Fibroblast of villous mesenchyme (primary cell): ENCODE measurements at regions not wholly inside any gene's neighbourhood (a gene's known extent, or its start where the extent isn't known, plus 50 kb on each side); places are given as distances from the start of the nearest gene placed in this dataset.

Experiments
- DNase-seq: peaks from one replicate; pipeline ENCODE4 v3.0.0-alpha.2; 2010; ENCODE audit warnings: low read depth
- H3K4me3 ChIP-seq: 2 replicates; pipeline ENCODE4 v1.5.1; 2011; ENCODE audit warnings: low read depth, mild to moderate bottlenecking, low read length
- TF ChIP-seq, protein P1 (sequence below): IDR thresholded peaks from 2 replicates; pipeline ENCODE4 v1.5.1; 2012; ENCODE audit warnings: low read depth, mild to moderate bottlenecking, low read length; ENCODE audit not compliant: insufficient read depth

DNA sequence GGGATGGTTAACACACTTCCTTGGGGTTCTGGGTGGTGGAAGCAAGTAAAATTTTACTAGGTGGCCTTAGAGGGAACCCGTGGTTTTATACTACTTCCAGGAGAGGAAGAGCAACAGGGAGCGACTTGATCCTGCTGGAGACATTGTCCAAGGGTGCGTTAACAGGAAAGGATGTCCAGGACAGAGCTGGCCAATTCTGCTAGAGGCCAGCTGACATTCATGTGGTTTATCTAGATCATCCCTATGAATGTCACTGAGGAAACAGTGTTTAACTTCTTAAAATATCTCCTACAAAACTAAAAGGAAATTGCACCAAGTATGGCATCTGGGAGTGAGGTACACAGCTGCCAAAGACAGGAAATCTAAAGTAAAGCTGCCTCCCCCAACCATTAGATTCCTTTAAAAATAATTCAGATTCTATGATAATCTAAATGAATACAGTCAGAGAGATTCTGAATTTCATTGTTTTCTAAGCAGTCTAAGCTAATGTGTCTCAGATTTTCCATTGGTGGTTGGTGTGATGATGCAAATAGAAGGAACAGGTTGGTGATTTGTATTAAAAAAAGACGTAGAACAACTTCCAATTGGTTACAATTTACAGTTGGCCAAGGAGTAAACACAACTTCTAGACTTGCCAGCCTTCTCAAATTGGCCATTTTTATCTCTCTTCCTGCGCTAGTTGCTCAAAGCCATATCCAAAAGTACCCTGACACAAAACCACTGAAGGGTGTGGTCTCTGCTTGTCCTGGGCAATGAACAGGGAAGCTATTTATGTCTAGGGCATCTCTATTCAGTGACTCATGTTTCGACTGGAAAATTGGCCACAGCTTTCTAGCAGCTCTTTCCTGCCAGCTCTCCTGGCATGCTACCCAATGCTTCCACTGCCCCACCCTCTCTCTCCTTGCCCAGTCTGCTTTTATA, 574.7 kb upstream of the MEF2C start:
- H3K4me3 ChIP-seq: no peak overlapping the region
- TF ChIP-seq, protein P1, sequence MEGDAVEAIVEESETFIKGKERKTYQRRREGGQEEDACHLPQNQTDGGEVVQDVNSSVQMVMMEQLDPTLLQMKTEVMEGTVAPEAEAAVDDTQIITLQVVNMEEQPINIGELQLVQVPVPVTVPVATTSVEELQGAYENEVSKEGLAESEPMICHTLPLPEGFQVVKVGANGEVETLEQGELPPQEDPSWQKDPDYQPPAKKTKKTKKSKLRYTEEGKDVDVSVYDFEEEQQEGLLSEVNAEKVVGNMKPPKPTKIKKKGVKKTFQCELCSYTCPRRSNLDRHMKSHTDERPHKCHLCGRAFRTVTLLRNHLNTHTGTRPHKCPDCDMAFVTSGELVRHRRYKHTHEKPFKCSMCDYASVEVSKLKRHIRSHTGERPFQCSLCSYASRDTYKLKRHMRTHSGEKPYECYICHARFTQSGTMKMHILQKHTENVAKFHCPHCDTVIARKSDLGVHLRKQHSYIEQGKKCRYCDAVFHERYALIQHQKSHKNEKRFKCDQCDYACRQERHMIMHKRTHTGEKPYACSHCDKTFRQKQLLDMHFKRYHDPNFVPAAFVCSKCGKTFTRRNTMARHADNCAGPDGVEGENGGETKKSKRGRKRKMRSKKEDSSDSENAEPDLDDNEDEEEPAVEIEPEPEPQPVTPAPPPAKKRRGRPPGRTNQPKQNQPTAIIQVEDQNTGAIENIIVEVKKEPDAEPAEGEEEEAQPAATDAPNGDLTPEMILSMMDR: no peak
- peak; percentile 3 for DNase-seq

- DNase-seq: no peak
- no peak overlapping the region for H3K4me3 ChIP-seq
- TF ChIP-seq, protein P1: no peak
These were observed 569.1 kb upstream of the MEF2C start for GRCh38 chr5:89452081-89452480.

DNA sequence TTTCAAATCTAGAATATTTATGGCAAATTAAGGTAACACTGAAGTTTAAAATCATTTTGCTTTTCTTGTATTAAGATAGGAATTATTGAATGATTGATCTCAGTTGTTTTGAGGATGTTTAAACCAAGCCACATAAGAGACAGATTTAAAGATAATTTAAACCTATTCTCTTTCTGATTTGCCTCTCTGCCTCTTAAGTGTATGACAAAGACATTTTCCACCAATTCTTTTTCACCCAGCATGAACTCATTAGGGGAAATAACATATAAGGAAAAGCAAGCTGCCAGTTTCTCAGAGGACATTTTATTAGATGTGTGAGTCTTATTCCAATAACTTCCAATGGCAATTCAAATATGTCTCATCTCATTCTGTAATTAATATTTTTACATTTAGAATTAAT, 568.3 kb upstream of the MEF2C start:
- TF ChIP-seq, protein P1: no peak
- H3K4me3 ChIP-seq: no peak overlapping the region
- DNase-seq: no peak

GRCh38 chr5:89450149-89450538, 567.2 kb upstream of the MEF2C start:
- no peak overlapping the region for H3K4me3 ChIP-seq
- no peak for DNase-seq
- TF ChIP-seq, protein P1: no peak

DNA sequence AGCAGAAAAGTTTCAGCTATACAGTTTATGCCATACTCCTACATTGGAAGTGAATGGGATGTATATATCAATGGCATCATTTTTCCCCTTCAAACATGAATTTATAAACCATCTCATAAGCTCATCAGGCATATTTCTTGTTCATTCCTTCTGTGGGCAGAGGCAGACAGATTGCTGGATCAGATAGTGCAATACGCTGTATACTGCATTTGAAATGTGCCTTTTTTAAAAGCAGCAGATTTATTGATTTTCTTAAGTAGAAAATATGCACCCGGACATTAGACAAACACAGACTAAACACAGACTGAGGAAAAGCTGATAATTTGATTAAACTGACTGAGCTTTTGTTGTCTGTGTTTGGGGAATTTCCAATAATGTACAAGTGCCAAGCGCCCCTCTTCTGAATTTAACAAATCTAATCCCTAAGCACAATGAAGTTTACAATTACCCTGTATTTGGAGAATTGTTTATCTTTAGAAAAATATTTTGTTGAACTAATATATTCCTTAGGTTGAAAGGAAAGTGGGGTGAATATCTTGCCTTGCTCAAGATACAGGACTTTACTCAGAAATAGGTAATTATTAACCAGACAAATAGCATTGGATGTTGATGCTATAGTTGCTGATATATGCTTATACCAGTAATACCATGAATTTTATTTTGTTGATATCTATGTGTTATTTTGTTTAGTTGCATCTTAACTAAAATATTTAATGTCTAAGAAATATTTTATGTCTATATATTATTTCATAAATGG, 566.6 kb upstream of the MEF2C start:
- H3K4me3 ChIP-seq: no peak overlapping the region
- DNase-seq: no peak
- TF ChIP-seq, protein P1: no peak

GRCh38 chr5:89447027-89447426, 564.0 kb upstream of the MEF2C start:
- DNase-seq: no peak
- TF ChIP-seq, protein P1: no peak
- H3K4me3 ChIP-seq: no peak overlapping the region
